HG02970 (cell line): ENCODE measurements at regions not wholly inside any gene's neighbourhood (a gene's known extent, or its start where the extent isn't known, plus 50 kb on each side); places are given as distances from the start of the nearest gene placed in this dataset.
"Not testable (repeated sequence)": the region's sequence is repeated elsewhere in the genome, so short reads cannot be mapped to it uniquely, and the experiment has no call there.

Experiments used
- ATAC-seq: cut with Tn5 transposase; IDR thresholded peaks from one replicate; pipeline ENCODE4 v1.9.1; 2021; ENCODE audit warnings: mild to moderate bottlenecking, moderate library complexity, moderate number of reproducible peaks; ENCODE audit not compliant: unreplicated experiment, low FRiP score

DNA sequence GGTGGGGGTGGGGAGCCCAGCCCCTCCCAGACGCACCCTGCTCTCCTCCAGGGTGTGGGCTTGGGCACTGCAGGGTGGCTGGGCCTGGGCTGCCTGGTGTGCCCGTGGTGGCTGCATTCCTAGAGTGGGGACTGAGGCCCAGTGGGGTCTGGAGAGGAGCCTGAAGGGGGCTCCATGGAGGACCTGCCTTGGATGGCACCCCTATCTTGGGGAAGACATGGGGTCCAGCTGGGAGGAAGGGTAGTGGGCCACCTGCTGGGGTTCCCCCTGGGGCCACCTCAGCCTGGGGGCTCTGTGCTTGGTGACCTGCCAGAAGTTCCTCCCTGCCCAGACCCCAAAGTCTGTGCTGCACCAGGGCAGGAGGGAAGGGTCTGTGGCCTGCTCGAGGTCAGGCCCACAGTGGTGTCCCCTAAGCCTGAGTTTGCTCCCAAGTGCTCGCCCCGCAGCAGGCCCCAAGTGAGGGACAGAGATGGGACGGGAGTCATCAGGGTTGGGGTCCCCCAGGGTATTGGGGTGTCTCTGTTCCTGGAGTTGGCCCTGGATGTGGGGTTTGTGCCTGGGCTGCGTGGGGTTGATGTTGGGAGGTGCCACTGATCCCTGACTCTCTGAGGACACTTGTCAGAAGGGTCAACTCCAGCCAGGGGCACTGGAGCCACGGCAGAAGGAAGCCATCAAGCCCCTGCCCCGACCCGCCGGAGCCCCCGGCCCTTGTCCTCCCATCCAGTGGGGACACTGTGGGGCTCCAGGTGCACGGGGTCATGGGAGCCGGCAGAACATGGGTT lies 382.9 kb downstream of the TMEM121 start:
- ATAC-seq = no peak

- ATAC-seq = not testable (repeated sequence)
Measured at GRCh38 chr14:105909828-105910120, 383.4 kb downstream of the TMEM121 start.

GRCh38 chr14:105910426-105910825 lies 384.0 kb downstream of the TMEM121 start:
- ATAC-seq = no peak

GRCh38 chr14:105911006-105911847 lies 384.8 kb downstream of the TMEM121 start:
- no peak for ATAC-seq

DNA sequence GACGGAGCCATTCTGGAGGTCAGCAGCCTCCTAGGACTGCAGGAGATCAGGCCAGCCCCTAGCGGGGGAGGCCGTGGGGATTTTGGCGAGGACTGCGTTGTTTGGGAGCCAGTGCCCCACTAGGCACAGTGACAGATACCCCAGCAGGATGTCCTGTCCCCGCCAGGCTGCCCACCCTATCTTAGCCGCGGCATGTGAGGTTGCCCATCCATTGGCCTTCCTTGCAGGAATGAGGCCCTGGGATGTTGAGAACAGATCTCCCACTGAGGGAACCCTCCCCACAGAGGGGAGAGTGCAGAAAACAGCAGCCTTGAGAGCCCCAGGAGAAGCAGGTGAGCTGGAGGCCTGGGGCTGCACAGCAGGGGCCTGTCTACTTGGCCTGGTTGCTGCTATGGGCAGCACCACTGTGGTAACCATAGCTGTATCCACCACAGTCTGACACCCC lies 385.5 kb downstream of the TMEM121 start:
- not testable (repeated sequence) for ATAC-seq

- no peak for ATAC-seq
Measured at GRCh38 chr14:105912641-105913180, 386.3 kb downstream of the TMEM121 start.

DNA sequence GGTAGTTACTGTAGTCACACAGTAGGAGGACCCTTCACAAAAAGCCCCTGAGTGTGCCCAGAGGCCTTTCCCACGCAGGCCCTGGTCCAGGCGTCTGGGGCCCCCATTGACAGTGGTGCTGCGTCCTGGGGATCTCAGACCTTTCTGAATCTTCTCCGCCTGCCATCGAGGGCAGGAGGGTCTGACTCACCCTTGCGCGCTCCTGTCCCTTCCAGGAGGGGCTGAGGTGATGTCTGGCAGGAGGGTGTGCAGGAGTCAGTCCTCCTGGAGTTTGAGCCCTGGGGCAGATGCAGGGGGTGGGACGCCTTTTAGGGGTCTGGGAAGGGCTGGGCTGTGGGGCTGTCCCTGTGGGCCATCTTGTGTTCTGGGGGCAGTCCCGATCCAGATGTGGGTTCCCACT lies 386.8 kb downstream of the TMEM121 start:
- ATAC-seq = no peak

GRCh38 chr14:105913861-105914260 lies 387.5 kb downstream of the TMEM121 start:
- ATAC-seq = no peak

GRCh38 chr14:105914281-105914680 lies 387.9 kb downstream of the TMEM121 start:
- ATAC-seq = not testable (repeated sequence)

- no peak for ATAC-seq
Measured at GRCh38 chr14:105914738-105915385, 388.5 kb downstream of the TMEM121 start.

DNA sequence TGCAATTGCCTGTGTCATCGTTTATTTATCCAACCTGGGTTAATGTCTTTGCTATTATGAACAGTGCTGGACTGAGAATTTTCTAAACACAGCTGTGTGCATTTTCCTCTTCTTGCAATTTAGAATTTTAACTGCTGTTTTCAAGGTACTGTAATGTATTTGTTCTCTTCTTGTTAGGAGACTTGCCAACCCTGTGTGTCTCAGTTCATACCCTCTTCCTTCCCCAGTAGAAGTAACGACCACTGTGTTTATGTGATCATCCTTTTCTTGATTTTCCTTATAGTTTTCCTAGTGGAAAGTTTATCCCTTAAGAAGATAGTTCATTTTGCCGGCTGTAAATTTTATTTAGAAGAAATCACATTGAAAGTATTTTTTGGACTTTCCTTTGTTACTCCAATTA lies 389.2 kb downstream of the TMEM121 start:
- ATAC-seq = not testable (repeated sequence)

DNA sequence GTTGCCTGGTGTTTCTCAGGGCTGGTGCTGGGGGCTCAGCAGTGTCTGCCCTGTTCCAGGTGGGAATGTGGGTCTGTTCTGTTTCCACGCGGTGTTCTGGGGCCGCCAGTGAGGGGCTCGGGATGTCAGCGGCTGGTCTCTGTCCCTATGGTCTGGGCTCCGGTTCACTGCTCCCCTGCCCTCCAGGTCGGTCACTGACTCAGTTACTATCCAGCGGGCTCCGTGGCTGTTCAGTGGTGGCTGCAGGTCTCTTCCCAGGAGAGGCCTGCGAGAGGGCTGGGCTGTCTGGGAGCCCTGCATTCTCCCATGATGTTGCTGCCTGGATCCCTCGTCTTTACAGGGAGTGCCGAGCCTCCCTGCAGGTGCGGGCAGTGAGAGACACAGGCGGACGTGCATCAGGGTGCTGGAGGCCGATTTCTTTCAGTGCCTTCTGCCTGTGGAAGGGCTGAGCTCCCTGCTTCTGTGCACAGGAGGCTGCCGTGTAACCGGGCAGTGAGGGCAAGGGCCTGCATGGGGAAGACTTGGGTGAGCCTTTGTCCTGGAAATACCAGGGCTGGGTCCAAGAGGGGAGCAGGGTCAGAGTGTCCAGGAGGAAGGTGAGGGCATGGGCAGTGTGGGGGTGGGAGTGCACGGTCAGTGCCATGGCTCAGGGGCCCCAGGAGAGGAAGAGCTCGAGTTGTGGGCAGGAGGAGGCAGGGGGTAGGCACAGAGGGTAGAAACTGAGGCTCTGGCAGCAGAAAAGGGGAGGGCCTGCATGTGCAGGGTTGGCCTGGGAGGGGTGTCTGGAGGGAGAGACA lies 391.0 kb downstream of the TMEM121 start:
- ATAC-seq = not testable (repeated sequence)

DNA sequence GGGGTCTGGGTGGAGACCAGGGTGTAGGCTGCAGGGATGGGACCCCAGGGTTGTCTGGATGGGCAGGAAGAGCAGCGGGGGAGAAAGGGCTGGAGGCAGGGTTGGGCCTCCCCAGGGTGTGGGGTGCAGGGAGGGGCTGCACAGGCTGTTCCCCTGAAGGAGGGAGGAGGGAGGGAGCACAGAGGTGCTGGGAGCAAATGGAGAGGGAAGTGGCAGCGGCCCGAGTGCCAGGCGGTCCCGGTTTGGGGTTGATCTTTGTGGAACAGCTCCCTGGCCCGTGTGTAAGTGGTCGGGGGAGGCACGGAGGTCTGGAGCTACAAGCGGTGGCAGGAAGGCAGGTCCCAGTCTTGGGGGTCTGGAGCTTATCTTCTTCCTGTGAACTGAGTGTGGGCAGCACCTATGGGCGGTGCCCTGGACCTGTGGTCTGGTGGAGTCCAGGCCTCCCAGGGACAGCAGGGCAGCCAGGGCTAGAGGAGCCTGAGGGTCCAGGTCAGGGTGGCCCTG lies 391.6 kb downstream of the TMEM121 start:
- no peak for ATAC-seq

GRCh38 chr14:105918496-105919262 lies 392.3 kb downstream of the TMEM121 start:
- no peak for ATAC-seq

DNA sequence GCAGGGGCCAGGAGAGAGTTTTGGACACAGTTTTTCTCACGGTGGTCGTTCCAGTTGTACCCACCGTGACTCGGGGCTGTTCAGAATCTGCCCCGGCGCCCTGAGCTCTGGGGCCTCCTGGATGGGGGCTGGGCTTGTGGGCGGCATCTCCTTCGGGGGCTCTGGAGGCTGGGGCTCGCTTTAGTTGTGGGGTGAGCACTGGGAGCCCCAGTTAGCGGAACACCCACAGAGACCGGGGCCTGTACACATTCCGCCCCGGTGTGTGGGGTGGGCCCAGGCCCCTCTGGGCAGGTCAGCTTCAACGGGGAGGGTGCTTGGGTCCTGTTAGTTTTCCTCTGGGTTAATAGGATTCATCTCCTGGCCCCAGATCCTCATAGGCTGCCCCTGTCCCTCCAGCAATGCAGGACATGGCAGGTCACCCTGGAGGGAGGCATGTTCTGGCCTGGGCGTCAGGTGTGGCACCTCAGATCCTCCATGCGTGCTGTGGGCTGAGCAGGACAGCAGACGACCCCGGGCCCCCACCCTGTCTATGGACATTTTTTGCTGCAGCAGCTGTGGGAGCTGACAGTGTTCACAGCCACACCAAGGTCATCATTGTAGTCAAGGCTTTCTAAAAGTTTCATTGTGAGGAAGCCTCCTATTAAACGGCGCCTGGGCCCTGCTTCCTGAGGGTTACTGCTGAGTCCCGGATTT lies 393.2 kb downstream of the TMEM121 start:
- no peak for ATAC-seq

DNA sequence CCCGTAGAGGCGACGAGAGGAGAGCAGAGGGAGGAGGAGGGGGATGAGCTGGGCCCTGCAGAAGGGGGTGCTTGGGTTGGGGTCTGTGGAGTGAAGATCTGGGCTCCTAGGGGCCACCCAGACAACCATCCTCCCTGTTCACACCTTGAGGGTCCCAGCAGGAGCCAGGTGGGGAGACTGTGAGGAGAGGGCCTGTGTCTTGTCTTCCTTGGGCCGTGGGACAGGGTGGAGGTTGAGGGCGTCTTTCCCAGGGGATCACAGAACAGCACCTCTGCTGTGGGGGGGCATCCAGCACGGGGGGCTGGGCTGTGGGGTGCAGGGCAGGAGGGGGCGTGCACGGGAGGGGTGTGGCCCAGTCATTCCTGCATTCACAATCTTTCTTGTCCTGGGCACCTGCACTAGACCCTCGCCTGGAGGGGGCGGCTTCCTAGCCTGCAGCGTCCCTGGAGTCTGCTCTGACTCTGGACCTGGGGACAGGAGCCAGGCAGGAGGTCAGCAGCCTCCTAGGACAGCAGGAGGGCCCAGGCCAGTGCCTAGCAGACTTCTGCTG lies 393.8 kb downstream of the TMEM121 start:
- ATAC-seq = not testable (repeated sequence)

DNA sequence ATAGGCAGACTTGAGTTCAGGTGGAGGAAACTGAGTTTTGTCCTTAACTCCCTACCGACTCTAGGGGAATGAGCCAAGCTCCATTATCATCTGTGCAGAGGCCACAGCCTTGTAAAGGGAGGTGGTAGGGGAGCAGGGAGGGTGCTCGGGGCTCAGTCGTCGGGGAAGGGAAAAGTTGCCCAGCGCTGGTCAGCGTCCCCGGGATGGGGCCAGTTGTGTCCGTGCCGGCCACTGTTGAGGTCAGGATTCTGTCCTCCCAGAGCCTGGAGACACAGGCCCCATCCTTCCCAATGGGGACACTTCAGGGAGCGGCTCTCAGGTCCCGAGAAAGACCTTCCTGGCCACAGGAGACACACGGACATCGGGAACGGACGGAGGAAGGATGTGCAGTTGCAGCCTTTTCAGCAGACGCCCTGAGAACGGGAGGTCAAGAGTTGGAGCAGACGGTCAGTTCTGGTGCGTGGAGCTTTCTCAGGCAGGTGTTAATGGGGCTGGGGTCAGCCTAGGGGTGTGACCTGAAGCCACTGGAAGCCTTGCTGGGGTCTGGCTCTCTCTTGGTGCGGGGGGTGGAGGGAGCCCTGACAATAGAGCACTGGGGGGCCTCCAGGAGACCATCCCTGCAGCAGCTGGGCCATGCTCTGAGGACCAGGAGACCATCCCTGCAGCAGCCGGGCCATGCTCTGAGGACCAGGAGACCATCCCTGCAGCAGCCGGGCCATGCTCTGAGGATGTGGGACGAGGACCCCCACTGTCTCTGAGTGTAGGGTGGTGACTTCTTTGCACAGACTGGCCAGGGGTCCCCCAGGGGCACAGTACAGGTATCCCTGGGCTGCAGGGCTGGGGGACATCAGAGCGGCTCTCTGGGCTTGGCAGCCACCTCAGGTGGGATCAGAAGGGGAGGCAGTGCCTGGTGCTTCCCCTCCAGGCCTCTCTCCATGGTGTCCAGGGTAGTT lies 394.7 kb downstream of the TMEM121 start:
- not testable (repeated sequence) for ATAC-seq
